Spleen (tissue), 11 donors: ENCODE measurements at regions not wholly inside any gene's neighbourhood (a gene's known extent, or its start where the extent isn't known, plus 50 kb on each side); places are given as distances from the start of the nearest gene placed in this dataset.
A peak's percentile ranks its signal among the peaks of the same experiment; 100 is the strongest.

Experiments used
- DNase-seq: peaks from one replicate; pipeline ENCODE4 v3.0.0-alpha.2; 2020
- H3K27ac ChIP-seq, 8 donors: fragments of 200-600 bp; sonication (generic) in 7 of 8; 1 replicate in 4 of 8; 2 replicates in 4 of 8; pipeline versions ENCODE4 v1.5.0 to v1.8.0; 2016 to 2021; ENCODE audit warnings: inconsistent platforms in 4 of 8, mild to moderate bottlenecking in 4 of 8, moderate library complexity in 1 of 8
- H3K27me3 ChIP-seq, 7 donors: fragments of 200-600 bp; sonication (generic) in 6 of 7; replicated peaks in 1 of 7; 1 replicate in 4 of 7; 2 replicates in 3 of 7; pipeline versions ENCODE4 v1.5.0 to v1.8.0; 2016 to 2021; ENCODE audit warnings: inconsistent platforms in 3 of 7, mild to moderate bottlenecking in 1 of 7
- H3K36me3 ChIP-seq, 6 donors: fragments of 200-600 bp; sonication (generic) in 5 of 6; 1 replicate in 4 of 6; 2 replicates in 2 of 6; pipeline versions ENCODE4 v1.5.0 to v1.8.0; 2016 to 2021; ENCODE audit warnings: inconsistent platforms in 2 of 6
- H3K4me1 ChIP-seq, 6 donors: fragments of 200-600 bp; sonication (generic) in 5 of 6; 1 replicate in 3 of 6; 2 replicates in 3 of 6; pipeline versions ENCODE4 v1.5.0 to v1.8.0; 2016 to 2021; ENCODE audit warnings: inconsistent platforms in 3 of 6
- H3K4me3 ChIP-seq, 8 donors: fragments of 200-600 bp; sonication (generic) in 7 of 8; 1 replicate in 4 of 8; 2 replicates in 4 of 8; pipeline versions ENCODE4 v1.5.0 to v1.8.0; 2016 to 2021; ENCODE audit warnings: inconsistent platforms in 4 of 8, mild to moderate bottlenecking in 4 of 8, moderate library complexity in 2 of 8
- H3K9me3 ChIP-seq, 8 donors: fragments of 200-600 bp; sonication (generic) in 7 of 8; 1 replicate in 4 of 8; 2 replicates in 4 of 8; pipeline versions ENCODE4 v1.5.0 to v1.8.0; 2016 to 2021; ENCODE audit warnings: inconsistent platforms in 4 of 8
- POLR2A ChIP-seq, 3 donors: fragments of 450-650 bp; IDR thresholded peaks; one replicate each; pipeline ENCODE4 v1.5.1; 2017; ENCODE audit warnings: antibody characterized with exemption in 3 of 3, mild to moderate bottlenecking in 1 of 3
- POLR2AphosphoS5 ChIP-seq, 3 donors: sonication (generic); formaldehyde crosslinking; IDR thresholded peaks; one replicate each; pipeline ENCODE4 v1.5.1; 2017; ENCODE audit warnings: antibody characterized with exemption in 3 of 3
- WGBS, 5 donors: extraction: QIAGEN DNeasy Blood & Tissue Kit in 3 of 5; methylation state at CpG; one replicate each; pipeline versions ENCODE4 v1.1.5 to v1.1.7; 2013 to 2018; 5-methylcytosine and 5-hydroxymethylcytosine counted together
- intact Hi-C: fragments of 100-400 bp; cut with DNase I; formaldehyde crosslinking; loops from one replicate; pipeline ENCODE4 v1.15.0; 2023; ENCODE audit warnings: low total_unique reads
- TF ChIP-seq, protein P1 (sequence below), 11 experiments: fragments of 200-600 bp in 7 of 11; fragments of 450-650 bp in 4 of 11; sonication (generic) in 4 of 11; IDR thresholded peaks in 8 of 11; conservative IDR thresholded peaks in 3 of 11; 1 replicate in 7 of 11; 2 replicates in 4 of 11; pipeline versions ENCODE4 v1.4.0 to v1.8.0; 2016 to 2021; ENCODE audit warnings: antibody characterized with exemption in 11 of 11, inconsistent platforms in 4 of 11, mild to moderate bottlenecking in 1 of 11
- donor health status: healthy with polysubstance abuse.
- donor health status: DM: no; HTN: no; CAD: no; lungs with moderate emphysema.
- donor health status: DM: no; HTN: no; CAD: no.
- donor health status: Bipolar disorder and iron deficiency.
- donor health status: healthy.
- donor health status: DM: no; HTN: no; CAD: no.
- donor health status: DM: yes; HTN: yes; CAD: no.

DNA sequence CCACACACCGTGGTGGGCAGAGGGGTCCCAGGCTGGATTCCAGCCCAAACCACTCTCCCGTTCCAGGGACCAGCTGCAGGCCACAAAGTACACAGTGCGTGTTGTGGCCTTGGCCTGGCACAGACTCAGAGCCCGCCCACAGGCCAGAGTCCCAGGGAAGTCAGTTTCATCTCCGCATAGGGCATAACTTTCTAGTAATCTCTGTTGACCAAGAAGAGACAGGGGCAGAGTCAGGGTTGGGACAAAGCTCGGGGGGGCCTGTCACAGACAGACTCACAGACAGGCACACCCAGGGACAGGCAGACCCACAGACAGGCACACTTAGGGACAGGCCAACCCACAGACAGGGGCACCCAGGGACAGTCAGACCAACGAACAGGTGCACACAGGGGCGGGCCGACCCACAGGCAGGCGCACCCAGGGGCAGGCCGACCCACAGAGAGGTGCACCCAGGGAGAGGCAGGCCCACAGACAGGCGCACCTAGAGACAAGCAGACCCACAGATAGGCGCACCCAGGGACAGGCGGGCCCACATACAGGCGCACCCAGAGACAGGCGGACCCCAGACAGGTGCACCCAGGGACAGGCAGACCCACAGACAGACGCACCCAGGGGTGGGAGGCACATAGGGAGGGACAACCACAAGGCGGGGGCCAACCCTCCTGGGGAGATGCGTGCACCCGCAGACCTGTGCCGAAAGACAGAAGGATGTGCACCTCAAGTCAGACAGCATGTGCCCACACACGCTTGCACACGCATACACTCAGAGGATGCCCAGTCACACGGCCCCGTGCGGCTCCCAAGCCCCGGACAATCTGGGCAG, 323.3 kb upstream of the RTL1 start:
- intact Hi-C loops = no loop called here
- Histone ChIP-seq H3K36me3 (no peaks in the 10 kb centered on the region), H3K9me3 (peaks cover 0 to 1% (median 0%) of the 10 kb centered on the region in 8 donors), H3K27ac (no peak overlapping the region), H3K4me3 (no peak overlapping the region), H3K4me1 (no peaks in the 10 kb centered on the region), H3K27me3 (peaks cover 0 to 11% (median 0%) of the 10 kb centered on the region in 7 donors)
- 78 to 82% (median 80%) methylated on average over 14 to 27 of the region's 27 CpGs for WGBS, 5 donors
- no peak for DNase-seq
- TF ChIP-seq POLR2A (IDR thresholded peaks at IDR 0.05) (no peak), POLR2AphosphoS5 (IDR thresholded peaks at IDR 0.05) (no peak)
- TF ChIP-seq, protein P1, sequence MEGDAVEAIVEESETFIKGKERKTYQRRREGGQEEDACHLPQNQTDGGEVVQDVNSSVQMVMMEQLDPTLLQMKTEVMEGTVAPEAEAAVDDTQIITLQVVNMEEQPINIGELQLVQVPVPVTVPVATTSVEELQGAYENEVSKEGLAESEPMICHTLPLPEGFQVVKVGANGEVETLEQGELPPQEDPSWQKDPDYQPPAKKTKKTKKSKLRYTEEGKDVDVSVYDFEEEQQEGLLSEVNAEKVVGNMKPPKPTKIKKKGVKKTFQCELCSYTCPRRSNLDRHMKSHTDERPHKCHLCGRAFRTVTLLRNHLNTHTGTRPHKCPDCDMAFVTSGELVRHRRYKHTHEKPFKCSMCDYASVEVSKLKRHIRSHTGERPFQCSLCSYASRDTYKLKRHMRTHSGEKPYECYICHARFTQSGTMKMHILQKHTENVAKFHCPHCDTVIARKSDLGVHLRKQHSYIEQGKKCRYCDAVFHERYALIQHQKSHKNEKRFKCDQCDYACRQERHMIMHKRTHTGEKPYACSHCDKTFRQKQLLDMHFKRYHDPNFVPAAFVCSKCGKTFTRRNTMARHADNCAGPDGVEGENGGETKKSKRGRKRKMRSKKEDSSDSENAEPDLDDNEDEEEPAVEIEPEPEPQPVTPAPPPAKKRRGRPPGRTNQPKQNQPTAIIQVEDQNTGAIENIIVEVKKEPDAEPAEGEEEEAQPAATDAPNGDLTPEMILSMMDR (IDR thresholded peaks at IDR 0.05 in 8 of 11, conservative IDR thresholded peaks at IDR 0.05 in 3 of 11) = no peak

DNA sequence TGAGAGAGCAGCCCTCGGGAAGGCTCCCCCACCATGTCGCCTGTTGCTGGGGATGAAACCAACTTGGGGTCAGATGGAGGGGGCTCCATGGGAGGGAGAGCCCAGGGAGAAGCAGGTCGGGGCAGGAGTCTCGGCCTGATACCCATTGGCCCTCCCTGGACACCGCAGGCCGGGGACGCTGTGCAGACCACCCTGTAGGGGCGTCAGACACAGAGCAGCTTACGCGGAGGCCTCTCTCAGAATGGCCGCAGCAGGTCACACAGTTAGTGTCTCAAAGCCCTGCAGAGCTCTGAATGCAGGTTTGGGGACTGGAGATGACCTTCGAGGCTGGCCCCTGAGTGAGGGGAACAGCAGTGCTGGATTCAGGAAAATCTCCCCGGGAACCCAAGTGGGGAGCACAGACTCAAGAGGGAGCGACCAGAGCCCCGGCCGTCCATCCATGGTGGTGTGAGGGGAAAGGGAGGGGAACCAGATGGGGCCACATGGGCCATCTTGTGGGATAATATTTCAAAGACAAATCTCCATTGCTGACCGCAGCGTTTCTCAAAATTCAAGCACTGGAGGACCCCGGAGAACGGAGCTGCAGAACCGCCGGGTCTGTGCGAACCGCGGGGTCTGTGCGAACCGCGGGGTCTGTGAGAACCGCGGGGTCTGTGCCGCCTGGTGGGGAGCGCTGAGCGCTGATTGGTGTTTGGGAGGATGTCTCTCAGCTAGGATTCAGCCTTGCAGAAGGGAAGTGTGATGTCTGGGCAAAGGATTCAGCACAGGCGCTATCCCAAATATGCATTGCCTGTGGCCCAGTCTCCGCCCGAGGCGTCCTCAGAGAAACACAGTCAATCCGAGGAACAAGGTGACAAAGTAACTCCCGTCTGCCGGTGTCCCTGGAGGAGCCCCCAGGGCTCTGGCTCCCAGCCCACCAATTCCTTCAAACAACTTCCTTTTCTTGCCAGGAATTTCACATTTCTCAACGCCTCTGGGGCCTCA, 324.4 kb upstream of the RTL1 start:
- Histone ChIP-seq H3K4me1 (no peaks in the 10 kb centered on the region), H3K9me3 (no peaks in the 10 kb centered on the region), H3K27ac (no peak overlapping the region), H3K4me3 (no peak overlapping the region), H3K36me3 (no peaks in the 10 kb centered on the region), H3K27me3 (peaks cover 0 to 11% (median 0%) of the 10 kb centered on the region in 7 donors)
- DNase-seq = no peak
- 80 to 93% (median 87%) methylated on average over 34 to 41 of the region's 41 CpGs for WGBS, 5 donors
- intact Hi-C loops = no loop called here
- TF ChIP-seq, protein P1 (IDR thresholded peaks at IDR 0.05 in 8 of 11, conservative IDR thresholded peaks at IDR 0.05 in 3 of 11) = no peak
- TF ChIP-seq POLR2A (IDR thresholded peaks at IDR 0.05) = no peak
- no peak for TF ChIP-seq POLR2AphosphoS5 (IDR thresholded peaks at IDR 0.05)

DNA sequence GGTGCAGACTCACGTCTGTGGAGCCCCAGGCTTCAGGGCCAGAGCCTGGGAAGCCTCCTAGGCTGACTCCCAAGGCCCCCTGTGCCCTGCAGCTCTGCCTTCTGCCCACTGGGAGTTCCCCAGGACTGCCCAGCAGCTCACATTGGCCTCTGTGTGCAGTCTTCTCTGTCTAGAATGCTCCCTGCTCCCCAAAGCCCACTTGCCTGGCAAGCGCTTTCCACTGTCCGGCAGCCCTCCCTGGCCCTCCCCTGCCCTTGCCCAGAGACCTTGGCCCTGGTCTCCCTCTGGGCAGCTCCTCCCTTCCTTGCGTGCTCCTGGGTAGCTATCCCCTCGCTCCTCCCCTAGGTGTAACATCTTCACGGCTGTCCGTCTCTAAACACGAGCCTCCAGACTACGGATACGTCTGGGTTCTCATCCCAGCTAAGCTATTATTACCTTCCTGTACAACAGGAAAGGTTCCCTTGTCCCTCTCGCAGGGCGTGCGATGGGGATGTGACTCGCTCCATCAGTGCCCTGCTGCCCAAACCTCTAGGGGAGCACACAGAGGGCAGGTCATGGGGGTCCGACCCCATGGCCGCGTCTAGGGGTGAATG, 325.5 kb upstream of the RTL1 start:
- TF ChIP-seq POLR2A (IDR thresholded peaks at IDR 0.05) (no peak), POLR2AphosphoS5 (IDR thresholded peaks at IDR 0.05) (no peak)
- TF ChIP-seq, protein P1 (IDR thresholded peaks at IDR 0.05 in 8 of 11, conservative IDR thresholded peaks at IDR 0.05 in 3 of 11) = no peak
- Histone ChIP-seq H3K4me3 (peak overlapping the region in 3 of 8 donors; percentile 12 to 52 (median 17)), H3K27me3 (peaks cover 0 to 11% (median 0%) of the 10 kb centered on the region in 7 donors), H3K9me3 (no peaks in the 10 kb centered on the region), H3K27ac (no peak overlapping the region), H3K36me3 (no peaks in the 10 kb centered on the region), H3K4me1 (no peaks in the 10 kb centered on the region)
- intact Hi-C loops = no loop called here
- no peak for DNase-seq
- WGBS, 5 donors = 61 to 79% (median 75%) methylated on average over 17 of the region's 17 CpGs
